NCI-H345 treated with DMSO at 0.1 percent for 48 hours (cell line): ENCODE measurements at regions not wholly inside any gene's neighbourhood (a gene's known extent, or its start where the extent isn't known, plus 50 kb on each side); places are given as distances from the start of the nearest gene placed in this dataset.

Source experiments
- DNase-seq: peaks from one replicate; lab custom pipeline; 2025; ENCODE audit not compliant: unreplicated experiment; lab: John Stamatoyannopoulos, UW

DNA sequence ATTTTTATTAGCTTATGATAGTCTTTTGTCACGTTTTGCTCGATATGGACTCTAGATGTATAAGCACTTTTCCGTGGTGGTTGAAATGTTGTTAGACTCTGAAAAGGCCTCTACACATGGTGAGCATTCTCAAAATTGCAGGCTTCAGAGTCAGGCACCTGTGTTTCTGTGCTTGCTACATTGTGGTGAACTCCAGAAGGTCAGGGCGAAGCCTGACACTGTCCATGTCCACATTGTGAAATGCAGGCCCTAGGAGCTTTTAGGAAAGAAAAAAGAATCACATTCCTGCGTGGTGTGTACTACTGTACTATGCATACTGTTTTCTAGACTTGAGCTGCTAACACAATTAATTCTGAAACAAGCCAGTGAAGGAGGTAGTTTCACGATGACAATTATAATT is 86.3 kb downstream of the HS3ST1 start:
- no peak for DNase-seq

DNA sequence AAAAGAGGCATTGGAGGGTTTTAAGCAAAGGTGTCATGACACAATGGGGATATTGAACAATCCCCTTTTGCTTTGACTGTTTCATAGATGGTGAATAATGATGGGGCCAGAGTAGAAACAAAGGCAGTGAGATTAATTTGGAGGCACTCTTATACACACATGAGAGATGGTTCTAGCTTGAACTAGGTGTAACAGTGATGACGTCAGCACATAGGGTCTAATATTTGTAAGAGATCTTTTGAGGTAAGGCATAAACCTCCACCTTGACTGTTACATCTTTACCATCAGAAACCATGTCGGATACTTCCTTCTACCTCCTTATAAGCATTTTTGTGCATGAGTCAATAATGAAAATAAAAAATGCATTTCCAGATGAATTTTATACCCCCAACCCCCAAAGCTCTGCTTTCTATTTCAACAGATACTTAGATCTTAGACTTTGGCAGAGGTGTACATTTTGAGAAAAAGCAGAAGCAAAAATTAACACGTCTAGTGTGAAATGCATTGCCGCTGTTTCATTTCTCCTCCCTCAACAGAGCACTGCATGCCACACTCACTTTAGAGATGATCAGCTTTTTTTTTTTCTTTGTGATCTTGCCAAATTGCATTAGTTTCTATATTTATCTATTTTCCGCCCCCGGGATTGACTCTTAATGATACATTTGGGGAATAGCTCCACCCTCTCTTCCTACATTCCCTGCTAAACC is 87.2 kb downstream of the HS3ST1 start:
- DNase-seq = no peak

DNA sequence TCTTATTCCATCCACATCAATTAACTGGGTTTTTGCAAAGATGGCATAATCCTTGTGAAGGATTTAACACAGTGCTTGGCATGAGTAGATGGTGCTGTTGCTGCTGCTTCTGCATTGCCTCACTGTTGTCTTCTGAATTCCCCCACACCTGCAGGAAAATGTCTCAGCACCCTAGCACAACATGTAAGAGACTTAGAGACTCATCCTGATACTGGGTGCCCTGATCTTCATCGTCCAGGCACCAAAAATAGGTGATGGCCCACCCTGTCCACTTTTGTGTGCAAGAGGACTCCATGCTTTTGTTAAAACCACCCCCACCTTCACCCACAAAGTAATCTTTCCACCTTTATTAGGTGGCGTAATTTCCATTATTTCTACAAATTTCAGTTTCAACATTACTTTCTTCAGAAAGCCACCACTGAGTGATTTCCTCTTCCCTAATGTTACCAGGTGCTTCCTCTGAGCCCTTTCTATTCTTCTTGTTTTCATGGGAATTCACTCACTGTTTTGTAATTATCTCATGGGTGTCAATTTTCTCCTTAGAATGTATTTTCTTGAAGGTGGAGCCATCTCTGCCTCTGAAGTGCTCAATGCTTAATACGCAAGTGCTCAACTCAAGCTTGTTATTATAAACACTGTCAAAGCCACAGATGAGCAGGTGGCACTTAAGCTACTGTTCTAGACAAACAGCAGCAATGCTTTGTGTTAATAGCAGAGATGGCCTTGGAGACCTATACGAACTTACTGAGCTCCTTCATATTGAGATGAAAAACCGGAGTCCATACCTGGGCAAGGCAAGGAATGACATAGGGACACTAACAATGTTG is 89.5 kb downstream of the HS3ST1 start:
- peak; percentile 27 for DNase-seq

DNA sequence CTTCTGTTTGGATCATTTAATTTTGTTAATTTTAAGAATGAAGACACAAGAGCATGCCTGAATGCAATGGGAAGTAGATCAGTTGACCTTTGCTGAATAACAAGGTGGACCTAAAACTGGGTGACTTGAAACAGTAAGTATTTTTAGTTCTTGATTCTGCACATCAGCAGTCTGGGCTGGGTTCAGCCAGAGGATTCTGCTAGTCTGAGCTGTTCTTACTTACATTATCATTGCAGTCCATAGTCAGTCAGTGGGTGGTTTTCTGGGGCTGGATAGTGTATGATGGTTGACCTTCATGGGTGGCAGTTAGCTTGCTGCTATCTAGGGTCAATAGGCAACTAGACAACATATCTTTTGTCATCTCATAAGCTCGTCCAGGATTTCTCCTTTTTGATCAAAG is 91.4 kb downstream of the HS3ST1 start:
- DNase-seq = no peak

DNA sequence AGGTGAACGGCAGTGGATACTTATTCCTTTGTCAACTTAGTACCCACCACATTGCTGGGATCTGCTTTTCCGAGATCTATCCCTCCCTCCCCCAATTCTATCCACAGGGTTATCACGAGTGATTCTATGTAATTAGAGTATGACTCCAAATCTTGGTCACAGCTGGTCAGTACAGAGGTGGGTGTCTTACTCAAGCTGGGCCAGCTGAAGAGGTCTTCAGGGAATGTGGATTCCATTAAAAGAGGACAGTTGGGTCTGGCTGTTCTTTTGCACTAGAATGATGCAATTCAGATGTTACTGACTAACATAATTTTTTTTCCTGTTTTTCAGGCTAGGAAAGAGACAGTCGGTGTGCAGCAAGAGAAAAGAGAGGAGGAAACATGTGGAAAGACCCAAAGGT is 92.3 kb downstream of the HS3ST1 start:
- no peak for DNase-seq

DNA sequence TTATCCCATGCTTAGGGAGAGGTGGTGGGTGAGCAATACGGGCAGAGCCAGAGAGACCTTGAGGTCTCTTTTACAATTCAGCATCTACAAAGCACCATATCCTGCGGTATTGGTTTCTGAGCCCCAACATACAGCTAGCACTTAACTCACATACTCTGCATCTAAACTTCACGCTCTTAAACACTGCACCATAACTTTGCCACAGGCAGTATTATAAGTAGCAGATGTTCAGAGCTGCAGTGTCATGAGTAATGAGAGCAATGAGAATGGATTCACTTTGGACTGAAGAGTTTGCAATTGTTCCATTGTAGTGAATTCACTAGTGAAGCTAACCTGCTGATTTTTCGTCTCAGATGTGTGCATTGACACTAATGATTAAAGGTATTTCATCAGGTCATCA is 93.8 kb downstream of the HS3ST1 start:
- no peak for DNase-seq

DNA sequence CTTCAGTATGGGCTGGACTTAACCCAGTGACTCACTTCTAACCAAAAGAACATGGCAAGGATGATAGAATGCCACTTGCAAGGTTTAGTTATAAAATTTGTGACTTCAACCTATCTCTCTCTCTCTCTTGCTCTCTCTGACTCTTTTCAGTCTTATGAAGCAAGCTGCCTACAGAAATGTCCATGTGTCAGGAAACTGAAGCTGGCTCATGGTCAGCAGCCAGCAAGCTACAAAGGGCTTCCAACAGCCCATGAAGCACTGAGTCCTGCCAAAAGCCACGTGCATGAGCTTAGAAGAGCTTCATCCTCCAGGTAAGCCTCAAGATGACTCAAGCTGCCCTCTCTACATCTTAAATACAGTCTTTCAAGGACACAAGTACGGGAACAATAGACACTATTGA is 100.3 kb downstream of the HS3ST1 start:
- no peak for DNase-seq

DNA sequence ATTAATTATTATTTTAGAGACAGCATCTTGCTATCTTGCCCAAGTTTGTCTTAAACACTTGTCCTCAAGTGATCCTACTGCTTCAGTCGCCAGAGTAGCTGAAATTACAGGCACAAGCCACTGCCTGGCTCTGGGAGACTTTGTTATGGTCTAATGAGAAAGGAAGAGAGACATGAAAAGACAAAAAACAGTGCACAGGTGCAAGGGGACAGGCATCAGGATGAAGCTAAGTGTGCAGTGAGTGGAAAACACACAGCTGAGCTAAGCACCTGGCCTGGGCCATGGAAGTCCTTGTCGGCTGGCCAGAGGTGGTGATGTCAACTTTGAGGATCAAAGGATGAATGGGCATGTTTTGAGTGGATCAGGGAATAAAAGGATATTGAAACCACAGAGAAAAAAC is 102.7 kb downstream of the HS3ST1 start:
- peak; percentile 26 for DNase-seq

DNA sequence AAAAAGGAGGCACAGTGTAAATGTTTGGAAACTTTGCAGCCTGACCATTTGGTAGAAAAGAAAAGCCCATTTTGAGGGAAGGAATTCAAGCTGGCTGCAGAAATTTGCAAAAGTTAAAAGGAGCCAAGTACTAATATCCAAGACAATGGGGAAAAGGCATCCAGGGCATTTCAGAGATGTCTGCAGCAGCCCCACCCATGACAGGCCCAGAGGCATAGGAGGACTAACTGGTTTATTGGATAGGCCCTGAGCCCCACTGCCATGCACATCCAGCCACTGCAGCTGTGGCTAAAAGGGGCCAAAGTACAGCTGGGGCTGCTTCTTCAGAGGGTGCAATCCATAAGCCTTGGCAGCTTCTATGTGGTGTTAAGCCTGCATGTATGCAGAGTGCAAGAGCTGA is 104.9 kb downstream of the HS3ST1 start:
- DNase-seq = no peak

DNA sequence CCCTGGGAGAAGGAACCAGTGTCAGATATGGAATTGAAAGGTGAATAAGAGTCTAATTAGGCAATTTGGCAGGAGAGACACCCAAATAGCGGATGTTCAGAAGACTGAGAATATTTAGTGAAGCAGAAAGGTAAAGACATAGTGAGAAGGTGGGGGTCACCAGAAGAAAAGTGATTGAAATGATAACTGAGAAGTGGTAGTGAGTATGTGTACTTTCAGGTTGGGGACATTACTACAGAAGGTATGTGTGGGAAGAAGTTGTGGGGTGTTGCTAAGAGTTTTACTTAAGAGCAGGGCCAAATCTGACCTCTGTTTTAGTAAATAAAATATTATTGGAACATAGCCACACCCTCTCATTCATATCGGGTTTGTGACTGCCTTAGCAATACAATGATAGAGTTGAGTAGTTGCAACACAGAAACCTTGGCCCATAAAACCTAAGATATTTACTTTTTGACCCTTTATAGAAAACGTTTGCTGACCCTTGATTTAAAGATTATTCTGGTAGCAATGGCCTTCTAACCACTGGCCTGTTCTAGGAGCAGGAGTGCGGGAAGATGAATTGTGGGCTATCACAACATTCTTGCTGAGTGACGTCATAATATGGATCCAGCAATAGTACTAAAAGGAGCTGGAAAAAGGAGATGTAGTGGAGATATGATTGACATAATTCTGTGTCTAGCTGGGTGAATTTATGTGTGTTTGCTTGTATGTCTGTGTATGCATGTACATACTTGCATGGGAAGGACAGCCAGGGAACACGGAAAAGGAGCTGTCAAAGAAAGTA is 115.3 kb downstream of the HS3ST1 start:
- no peak for DNase-seq

DNA sequence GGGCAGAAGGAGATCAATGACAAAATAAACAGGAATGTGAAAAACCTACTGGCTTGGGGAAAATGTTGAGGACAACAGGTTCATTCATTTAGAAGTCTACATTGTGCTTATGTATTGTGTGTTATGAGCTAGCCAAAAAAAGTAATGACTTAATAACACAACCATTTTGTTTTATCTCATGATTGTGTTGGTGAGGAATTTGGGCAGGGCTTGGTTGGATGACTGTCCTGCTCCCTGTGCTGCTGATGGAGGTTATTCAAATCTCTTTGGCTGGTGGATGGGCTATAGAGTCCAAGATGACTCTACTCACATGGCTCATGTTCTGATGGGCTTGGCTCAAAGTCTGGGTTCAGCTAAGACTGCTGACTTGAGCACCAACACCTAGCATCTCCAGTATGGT is 116.3 kb downstream of the HS3ST1 start:
- no peak for DNase-seq

DNA sequence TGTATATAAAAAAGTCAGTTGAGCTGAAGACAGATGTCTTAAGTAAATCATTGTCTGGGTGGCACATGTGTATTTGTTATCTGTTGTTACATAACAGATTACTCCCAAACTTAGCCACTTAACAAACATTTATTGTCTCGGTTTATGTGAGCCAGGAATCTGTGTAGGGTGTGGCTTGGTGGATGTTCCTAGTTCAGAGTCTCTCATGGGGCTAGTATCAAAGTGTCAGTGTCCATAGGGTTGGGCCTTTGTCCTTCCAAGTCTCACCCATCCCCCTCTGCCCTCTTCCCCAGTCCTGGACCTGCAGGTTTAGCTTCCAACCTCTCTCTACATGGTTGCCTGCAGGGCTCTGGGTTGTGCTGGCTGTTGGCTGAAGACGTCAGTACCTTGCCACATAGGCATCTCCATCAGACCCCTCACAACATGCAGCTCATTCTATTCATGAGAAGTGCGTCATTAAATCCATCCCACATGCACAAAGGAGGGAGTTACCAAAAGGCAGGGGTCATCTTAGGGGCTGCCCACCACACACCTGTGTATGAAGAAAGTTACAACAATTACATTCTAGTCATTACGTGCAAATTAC is 127.5 kb downstream of the HS3ST1 start:
- no peak for DNase-seq

DNA sequence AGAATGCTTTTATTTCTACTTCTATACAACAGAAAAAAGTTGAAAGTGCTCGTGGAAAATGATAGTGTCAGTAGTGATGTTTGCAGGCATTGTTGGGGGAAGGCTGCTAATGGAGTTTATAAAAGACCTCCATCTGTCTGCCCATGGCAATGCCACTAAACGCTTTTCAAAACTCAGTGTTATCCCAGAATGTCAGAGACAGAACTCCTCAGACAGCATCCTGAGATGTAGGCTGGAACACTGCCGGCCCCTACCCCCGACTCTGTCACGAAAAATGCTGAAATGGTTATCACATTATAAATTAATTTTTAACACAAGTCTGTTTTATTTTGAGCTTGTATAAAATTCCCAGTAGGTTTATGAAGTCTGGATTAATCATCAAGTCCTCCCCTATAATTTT is 128.9 kb downstream of the HS3ST1 start:
- no peak for DNase-seq

DNA sequence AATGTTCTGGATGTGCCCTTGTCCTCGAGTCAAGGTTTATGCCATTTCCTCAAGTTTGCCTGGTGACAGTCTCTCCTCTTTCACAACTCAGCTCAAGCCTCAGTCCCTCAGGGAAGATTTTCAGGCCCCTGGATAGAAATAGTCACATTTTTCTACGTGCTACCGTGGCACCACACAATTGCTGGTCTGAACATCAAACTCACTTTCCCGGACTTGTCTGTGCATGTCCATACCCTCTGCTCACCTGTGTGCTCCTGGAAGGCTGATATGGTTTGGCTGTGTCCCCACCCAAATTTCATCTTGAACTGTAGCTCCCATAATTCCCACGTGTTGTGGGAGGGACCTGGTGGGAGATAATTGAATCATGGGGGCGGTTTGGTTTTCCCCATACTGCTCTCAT is 129.7 kb downstream of the HS3ST1 start:
- DNase-seq = no peak

DNA sequence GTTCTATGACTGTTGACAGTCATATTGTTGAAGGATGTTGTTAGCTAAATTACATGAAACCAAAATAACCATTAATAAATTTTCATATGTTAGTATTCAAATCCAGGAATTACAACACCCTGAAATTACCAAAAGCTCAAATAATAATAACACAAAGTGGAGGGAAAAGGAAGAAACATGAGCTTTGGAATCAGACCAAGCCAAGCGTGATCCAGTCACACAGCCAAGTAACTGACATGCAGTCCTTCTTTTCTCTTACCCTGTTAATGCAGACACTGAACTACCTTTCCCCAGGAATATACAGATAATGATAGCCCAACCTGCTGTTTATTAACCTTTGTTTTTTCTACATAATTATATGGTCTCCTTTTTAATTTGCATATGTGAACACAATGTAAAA is 130.2 kb downstream of the HS3ST1 start:
- no peak for DNase-seq

DNA sequence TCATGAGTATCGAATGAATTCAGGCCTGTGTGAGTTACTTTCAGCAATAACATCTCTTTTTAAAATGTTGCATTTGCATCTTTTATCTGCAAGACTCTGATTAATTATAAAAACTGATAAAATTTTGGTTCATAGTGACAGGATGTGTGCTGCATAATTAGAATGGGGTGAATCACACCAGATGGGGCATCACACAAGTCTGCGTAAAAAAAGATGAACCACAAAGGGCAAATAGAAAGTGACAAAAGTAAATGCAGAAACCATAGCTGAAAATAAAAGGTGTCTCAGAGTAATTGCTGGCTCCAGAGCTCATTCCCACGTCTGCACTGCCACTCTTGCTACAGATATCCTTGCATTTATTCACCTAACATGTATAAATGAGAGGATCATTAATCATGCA is 131.1 kb downstream of the HS3ST1 start:
- no peak for DNase-seq

DNA sequence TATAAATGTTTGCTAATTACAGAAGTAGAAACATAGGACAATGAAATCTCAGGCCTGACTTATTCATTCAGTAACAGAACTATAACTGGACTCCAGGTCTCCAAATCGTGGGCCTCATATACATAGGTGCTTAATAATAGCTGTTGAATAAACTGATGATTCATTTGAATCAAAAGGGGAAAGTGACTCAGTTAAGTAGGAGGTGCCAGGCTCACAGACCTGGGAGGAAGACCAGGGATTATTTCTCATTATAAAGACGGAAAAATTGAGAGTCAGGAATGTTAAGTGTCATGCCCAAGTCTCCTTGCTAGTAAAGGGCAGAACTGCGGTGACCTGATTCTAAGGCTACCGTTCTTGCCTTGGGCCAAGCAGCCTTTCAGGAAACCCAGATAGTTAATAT is 131.5 kb downstream of the HS3ST1 start:
- no peak for DNase-seq

DNA sequence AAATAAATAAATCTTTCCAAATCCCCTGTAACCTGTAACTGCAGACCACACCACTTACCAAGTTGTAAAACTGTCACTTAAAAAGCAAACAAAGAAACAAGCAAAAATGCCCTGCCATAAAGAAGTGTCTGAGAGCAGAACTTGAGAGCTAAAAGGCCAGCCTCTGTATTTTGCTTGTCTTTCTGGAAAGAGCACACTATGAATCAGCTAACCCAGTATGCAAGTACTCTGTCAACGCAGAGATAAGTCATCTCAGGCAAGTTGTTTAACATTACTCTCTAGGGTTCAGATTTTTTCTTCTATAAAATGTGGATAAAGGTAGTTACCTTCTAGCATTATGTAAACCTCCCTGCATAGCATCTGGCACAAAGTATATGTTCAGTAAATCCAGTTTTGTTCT is 134.8 kb downstream of the HS3ST1 start:
- no peak for DNase-seq

DNA sequence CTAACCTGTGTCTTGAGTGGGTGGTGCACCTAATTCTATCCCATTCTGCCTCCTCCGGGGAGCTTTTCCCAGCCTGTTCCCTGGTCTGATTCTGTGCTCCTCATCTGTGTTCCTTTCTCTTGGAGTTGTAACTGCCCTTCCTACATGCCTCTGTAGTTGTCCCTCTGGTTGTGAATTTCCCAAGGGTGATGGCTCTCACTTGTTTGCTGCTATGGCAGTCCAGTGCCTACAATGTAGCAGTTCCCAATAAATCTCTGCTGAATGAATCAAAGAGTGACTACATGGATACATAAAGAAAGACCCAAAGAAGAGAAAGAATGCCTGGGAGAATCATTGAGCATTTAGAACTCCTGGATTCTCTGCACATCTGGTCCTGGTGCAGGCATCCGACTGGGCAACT is 141.6 kb downstream of the HS3ST1 start:
- DNase-seq = no peak

DNA sequence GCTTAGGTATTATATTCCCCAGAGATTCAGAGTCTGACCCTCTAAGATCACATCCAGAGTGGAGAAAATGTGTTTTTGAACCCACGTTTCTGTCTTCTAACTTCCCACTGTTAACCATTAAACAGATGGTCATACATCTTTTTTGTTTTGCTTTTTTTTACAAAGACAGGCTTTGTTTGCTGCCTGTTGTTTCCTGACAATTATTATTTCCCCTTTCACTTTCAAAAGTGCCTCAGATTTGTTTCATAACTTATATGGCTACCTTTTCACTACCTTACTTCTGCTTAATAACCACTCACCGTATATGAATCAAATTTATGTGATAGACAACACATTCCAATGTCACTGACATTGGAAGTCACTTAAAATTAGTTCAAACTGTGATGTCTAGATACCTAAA is 142.2 kb downstream of the HS3ST1 start:
- no peak for DNase-seq

DNA sequence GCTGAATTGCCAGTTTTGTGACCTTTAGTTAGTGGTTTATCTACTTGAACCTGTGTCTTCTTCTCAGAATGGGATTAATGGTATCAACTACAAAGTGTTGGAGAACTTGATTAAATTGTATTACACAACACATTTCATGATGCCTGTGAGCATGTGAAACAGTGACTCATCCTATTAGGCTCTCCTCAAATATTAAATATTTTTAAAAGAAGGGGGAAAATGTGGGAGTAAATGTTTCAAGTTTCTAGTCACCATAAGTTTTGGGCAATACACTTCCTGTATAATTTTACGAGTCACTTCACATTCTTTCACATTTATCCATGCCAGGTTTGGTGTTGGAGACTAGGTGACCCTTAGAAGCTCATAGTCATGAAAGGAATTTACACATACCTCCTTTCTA is 147.0 kb downstream of the HS3ST1 start:
- DNase-seq = no peak

DNA sequence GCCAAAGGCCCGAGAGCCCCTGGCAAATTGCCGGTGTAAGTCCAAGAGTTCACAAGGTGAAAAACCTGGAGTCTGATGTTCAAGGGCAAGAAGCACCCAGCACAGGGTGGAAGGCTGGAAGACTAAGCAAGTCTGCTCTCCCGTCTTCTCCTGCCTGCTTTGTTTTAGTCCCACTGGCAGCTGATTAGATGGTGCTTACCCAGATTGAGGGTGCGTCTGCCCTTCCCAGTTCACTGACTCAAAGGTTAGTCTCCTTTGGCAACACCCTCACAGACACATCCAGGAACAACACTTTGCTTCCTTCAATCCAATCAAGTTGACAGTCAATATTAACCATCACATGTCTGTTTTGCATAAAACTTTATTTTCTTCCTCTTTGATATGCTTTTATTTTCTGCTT is 157.4 kb downstream of the HS3ST1 start:
- DNase-seq = no peak
